ENCODE measurements at regions not wholly inside any gene's neighbourhood (a gene's known extent, or its start where the extent isn't known, plus 50 kb on each side); places are given as distances from the start of the nearest gene placed in this dataset.

- no peak for FAIRE-seq
Measured at GRCh38 chr2:223107825-223108224, 55.8 kb downstream of the KCNE4 start.

GRCh38 chr2:223108351-223109050, 56.5 kb downstream of the KCNE4 start:
- no peak for FAIRE-seq
- no peak for DNase-seq (ENCODE audit: low spot score in 2 of 2)

More at GRCh38 chr2:223107825-223108224, 55.8 kb downstream of the KCNE4 start:
- DNase-seq (ENCODE audit: low spot score in 2 of 2), result no peak

GRCh38 chr2:223109341-223109740, 57.4 kb downstream of the KCNE4 start:
- DNase-seq (ENCODE audit: low spot score in 2 of 2) (no peak), FAIRE-seq (no peak)

DNA sequence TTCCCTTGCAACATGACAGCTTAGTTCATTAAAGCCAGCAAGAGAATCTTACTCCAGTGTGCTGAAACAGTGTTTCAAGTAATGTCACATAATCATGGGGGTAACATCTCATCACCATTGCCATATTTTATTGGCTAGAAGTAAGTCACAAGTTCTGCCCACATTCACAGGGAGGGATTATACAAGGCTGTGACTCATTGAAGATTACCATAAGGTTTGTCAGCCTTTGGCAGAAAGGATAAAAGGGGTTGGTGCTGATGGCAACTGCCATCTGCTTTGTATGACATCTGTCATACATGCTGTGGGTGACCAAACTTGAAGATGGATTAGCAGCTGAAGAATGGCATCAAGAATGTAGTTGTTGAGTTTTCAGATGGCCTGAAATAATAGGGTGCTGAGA, 61.2 kb downstream of the KCNE4 start:
- DNase-seq (ENCODE audit: low spot score in 2 of 2), result no peak

GRCh38 chr2:223114170-223114569, 62.2 kb downstream of the KCNE4 start:
- DNase-seq (ENCODE audit: low spot score in 2 of 2) (no peak), FAIRE-seq (no peak)

More for the DNA sequence above, 61.2 kb downstream of the KCNE4 start:
- FAIRE-seq, result no peak

- DNase-seq (ENCODE audit: low spot score in 2 of 2) (no peak), FAIRE-seq (no peak)
Measured at GRCh38 chr2:223114917-223115316, 62.9 kb downstream of the KCNE4 start.

DNA sequence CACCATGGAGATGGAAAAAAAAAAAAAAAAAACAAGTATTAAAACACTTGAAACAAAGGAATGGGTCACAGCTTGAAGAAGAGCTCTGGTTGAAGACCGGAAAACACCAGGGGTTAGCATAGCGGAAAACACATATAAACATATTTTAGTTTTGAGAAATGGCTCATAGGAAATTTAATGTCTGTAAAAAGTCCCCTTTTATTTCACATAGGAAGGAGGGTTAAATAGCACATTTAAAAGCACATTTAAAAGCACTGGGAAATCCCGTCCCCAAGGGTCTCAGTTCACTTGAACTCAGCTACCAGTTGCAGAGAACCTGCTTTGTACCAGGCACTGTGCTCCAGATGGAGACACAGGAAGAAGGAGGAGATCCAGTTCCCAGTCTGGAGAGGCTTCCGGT, 65.5 kb downstream of the KCNE4 start:
- DNase-seq (ENCODE audit: low spot score in 2 of 2) (no peak), FAIRE-seq (no peak)

- FAIRE-seq, result no peak
- no peak for DNase-seq (ENCODE audit: low spot score in 2 of 2)
Measured at GRCh38 chr2:223121283-223121682, 69.3 kb downstream of the KCNE4 start.

DNA sequence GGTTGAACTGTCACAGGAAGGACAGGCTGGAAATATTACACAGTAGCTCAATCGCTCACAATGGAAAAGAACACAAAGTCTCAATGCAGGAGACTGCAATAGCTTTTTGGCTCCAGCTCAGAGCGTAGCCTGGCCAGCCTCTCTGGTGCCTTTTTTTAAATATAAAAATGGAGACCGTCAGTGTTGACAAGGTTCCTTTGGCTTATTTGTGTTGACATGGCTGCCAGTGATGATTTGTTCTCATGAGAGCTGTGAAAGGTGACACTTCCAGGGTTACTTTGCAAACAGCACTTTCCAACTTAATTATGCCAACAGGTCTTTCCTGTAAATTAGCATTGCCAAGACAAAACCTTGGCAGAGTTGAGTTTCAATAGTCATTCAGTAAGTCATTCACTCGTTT, 70.8 kb downstream of the KCNE4 start:
- no peak for DNase-seq (ENCODE audit: low spot score in 2 of 2)
- no peak for FAIRE-seq

DNA sequence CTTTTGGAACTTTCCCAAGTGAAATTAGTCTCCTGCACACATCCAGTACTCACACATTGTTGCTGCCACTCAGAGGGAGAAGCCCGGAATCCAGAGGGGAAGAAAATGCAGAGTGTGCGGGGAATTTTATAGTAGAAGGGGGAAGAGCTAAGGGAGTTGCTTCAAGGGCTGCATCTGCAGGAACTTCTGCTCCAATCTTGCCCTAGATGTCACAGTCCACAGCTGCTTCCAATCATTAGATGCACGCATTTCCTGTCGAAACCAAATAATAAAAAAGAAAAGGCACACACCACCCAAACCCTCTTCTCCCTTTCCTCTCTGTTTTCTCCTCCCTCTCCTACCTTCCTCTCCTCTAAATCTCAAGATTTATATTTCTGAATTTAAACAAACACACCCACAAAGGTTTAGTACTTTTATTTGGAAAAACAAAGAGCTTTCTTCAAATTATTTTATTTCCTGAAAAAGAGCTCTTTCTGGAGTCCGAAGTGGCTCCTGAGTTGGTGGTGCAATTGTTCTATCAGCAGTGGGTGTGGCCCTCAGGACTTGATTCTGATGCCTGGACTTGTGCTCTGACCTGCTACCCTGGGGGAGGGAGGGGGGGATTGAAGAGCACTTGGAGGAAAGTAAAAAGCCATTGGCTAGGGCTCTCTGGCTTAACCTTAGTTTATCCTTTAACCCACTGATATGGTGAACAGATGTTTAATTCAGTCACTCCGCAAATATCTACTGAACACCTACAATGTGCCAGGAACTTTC, 72.0 kb downstream of the KCNE4 start:
- DNase-seq (ENCODE audit: low spot score in 2 of 2), result no peak
- FAIRE-seq, result no peak

DNA sequence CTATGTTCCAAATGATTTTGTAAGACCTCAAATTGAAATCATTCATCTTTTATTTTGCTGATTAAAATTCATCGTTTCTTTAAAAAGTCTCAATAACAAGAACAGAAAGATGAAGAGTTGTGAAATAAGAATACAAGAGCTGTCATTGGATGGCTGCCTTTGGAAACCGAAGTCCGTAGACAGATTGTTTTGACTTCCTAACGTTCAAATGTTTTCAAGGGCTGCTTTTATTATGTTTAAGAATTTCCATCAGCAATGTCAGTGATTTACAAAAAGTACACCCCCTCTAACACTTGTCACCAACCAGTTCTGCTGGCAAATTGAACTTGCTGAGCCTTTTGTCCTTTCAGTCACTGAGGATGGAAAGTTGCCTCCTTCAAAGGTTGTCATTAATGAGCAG, 89.6 kb downstream of the KCNE4 start:
- DNase-seq (ENCODE audit: low spot score in 2 of 2) (no peak), FAIRE-seq (no peak)

GRCh38 chr2:223142118-223142517, 90.1 kb downstream of the KCNE4 start:
- FAIRE-seq, result no peak
- no peak for DNase-seq (ENCODE audit: low spot score in 2 of 2)

- DNase-seq (ENCODE audit: low spot score in 2 of 2), result no peak
- no peak for FAIRE-seq
Measured at GRCh38 chr2:223147431-223147830, 95.4 kb downstream of the KCNE4 start.

GRCh38 chr2:223148516-223148915, 96.5 kb downstream of the KCNE4 start:
- FAIRE-seq (no peak), DNase-seq (ENCODE audit: low spot score in 2 of 2) (no peak)

- DNase-seq (ENCODE audit: low spot score in 2 of 2) (no peak), FAIRE-seq (no peak)
Measured at GRCh38 chr2:223155956-223156355, 104.0 kb downstream of the KCNE4 start.

DNA sequence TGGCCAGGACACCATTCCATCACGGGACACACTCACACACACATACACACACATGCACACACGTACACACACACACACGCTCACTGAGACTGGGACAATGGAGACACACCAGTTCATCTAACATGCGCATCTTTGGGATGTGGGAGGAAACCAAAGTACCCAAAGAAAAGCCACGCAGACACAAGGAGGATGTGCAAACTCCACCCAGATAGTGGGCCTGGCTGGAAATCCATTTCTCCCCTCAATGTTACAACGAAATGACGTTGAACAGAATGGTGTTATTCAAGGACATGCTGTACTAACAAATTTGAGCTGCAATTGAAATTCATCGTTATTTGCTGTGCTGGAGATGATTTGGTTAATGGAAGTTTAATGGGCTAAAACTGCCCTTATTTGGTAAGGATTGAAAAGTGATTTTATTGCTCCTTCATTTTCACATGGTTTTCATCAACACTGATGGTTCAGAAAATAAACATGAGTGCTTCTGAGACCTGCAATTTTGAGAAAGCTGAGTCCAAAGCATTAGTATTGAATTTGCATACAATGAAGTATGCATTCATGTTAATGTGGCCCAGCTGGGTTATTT, 110.0 kb downstream of the KCNE4 start:
- FAIRE-seq, result no peak

GRCh38 chr2:223165423-223166214, 113.6 kb downstream of the KCNE4 start:
- FAIRE-seq (no peak), DNase-seq (ENCODE audit: low spot score in 2 of 2) (no peak)

More for the DNA sequence above, 110.0 kb downstream of the KCNE4 start:
- no peak for DNase-seq (ENCODE audit: low spot score in 2 of 2)

DNA sequence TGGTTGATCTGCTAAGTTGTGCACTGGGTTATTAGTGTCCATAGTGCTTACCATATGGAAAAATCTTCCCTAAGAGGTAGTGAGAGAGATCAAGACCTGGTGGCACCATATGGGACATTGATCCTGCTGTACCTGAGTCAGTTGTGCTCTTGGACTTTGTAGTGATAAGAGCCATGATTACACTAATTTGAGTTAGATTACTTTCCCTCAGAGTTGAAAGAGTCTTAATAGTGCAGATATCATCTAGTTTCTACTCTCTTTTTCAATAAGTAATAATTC, 114.2 kb downstream of the KCNE4 start:
- DNase-seq (ENCODE audit: low spot score in 2 of 2), result no peak
- FAIRE-seq, result no peak

GRCh38 chr2:223166983-223167650, 115.1 kb downstream of the KCNE4 start:
- FAIRE-seq, result no peak

GRCh38 chr2:223169830-223170605, 118.0 kb downstream of the KCNE4 start:
- DNase-seq (ENCODE audit: low spot score in 2 of 2) (no peak), FAIRE-seq (no peak)

More at GRCh38 chr2:223166983-223167650, 115.1 kb downstream of the KCNE4 start:
- no peak for DNase-seq (ENCODE audit: low spot score in 2 of 2)

All from frontal cortex (tissue), 3 donors.